Muscle of leg (tissue), 3 donors: ENCODE measurements at regions not wholly inside any gene's neighbourhood (a gene's known extent, or its start where the extent isn't known, plus 50 kb on each side); places are given as distances from the start of the nearest gene placed in this dataset.

ENCODE experiments used
- DNase-seq: peaks from one replicate; pipeline ENCODE4 v3.0.0; 2013
- H3K27ac ChIP-seq: one replicate; pipeline ENCODE4 v1.5.1; 2013; ENCODE audit warnings: mild to moderate bottlenecking, low read length, control low read depth
- H3K27me3 ChIP-seq: one replicate; pipeline ENCODE4 v1.6.1; 2013; ENCODE audit warnings: low read length; ENCODE audit not compliant: control insufficient read depth, insufficient read depth
- H3K36me3 ChIP-seq: one replicate; pipeline ENCODE4 v1.6.1; 2013; ENCODE audit warnings: low read length; ENCODE audit not compliant: control insufficient read depth, insufficient read depth
- H3K4me1 ChIP-seq: one replicate; pipeline ENCODE4 v1.6.1; 2013; ENCODE audit warnings: low read length; ENCODE audit not compliant: control insufficient read depth, insufficient read depth
- H3K4me3 ChIP-seq: one replicate; pipeline ENCODE4 v1.5.1; 2013; ENCODE audit warnings: low read length, control low read depth
- H3K9me3 ChIP-seq: replicated peaks from 2 replicates; pipeline ENCODE4 v1.6.1; 2013; ENCODE audit warnings: low read depth, low read length; ENCODE audit not compliant: control insufficient read depth
- WGBS: methylation state at CpG from one replicate; pipeline ENCODE4 v1.1.5; 2013; ENCODE audit warnings: missing lambda C conversion rate; ENCODE audit not compliant: insufficient coverage; 5-methylcytosine and 5-hydroxymethylcytosine counted together

DNA sequence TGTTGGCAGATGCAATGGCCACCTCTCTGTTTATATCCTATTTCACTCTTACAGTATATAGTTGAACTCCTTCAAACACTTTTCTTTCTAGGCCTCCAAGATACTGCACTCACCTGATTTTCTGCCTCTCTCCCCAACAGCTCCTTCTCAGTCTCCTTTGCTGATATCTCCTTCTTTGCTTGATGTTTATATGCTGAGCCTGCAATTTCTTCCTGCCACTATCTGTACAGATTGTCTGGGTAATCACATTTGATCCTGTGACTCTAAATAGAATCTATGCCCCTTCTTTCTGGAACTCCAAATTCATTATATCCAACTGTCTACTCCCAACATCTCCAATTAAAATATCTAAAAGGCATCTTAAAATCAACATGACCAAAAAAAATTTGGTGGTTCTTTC is 165.5 kb upstream of the PFN2 start:
- no peaks in the 10 kb centered on the region for H3K27me3 ChIP-seq
- H3K27ac ChIP-seq = no peak overlapping the region
- no peak overlapping the region for H3K4me3 ChIP-seq
- DNase-seq = no peak
- no peaks in the 10 kb centered on the region for H3K9me3 ChIP-seq
- no peaks in the 10 kb centered on the region for H3K4me1 ChIP-seq
- no peaks in the 10 kb centered on the region for H3K36me3 ChIP-seq

DNA sequence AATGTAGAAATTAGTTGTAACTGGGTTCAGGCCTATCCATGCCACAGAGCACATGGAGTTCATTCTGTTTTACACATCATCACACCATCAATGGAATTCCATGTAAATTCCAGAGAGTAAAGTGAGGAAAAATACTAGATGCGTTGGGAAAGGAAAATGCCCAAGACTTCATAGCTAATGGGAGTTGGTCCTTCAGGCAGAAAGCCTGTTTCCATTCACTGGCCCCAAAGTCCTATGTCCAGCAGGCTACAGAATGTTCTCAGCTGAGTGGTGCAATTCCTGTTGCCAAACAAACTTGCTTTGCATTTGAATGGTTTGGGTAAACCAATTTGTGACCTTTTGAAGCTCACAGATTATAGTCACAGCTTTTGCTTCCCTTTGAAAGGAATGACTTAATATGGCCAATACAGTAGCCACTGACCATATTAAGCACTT is 164.6 kb upstream of the PFN2 start:
- H3K4me3 ChIP-seq = no peak overlapping the region
- H3K4me1 ChIP-seq = peaks cover 4% of the 10 kb centered on the region
- H3K27ac ChIP-seq = no peak overlapping the region
- no peaks in the 10 kb centered on the region for H3K36me3 ChIP-seq
- no peaks in the 10 kb centered on the region for H3K27me3 ChIP-seq
- WGBS = 18% methylated on average over 1 of the region's 1 CpG
- no peak for DNase-seq
- H3K9me3 ChIP-seq = no peaks in the 10 kb centered on the region

DNA sequence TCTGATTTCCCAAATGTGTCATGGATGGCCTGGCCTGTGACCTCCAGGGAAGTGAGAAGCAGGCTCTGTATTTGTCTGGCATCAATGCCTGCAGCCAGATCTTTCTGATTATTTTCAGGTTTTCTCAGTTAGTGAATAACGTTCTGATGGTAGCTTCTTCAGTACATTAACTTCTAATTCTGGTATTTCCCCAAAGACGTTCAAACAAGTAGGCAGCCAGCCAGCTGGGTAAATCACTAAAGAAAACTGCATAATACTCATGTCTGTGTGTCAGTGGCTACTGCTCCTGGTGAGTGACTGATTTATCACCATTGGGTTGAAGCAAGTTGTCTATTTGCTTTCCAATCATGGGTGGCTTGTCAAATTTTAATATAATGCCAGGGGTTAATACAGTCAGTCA is 162.6 kb upstream of the PFN2 start:
- Histone ChIP-seq H3K27me3 (no peaks in the 10 kb centered on the region), H3K27ac (no peak overlapping the region), H3K36me3 (no peaks in the 10 kb centered on the region), H3K9me3 (no peaks in the 10 kb centered on the region), H3K4me1 (peaks cover 11% of the 10 kb centered on the region), H3K4me3 (no peak overlapping the region)
- no peak for DNase-seq
- WGBS = no CpG with 5 or more reads among the region's 2 CpGs

DNA sequence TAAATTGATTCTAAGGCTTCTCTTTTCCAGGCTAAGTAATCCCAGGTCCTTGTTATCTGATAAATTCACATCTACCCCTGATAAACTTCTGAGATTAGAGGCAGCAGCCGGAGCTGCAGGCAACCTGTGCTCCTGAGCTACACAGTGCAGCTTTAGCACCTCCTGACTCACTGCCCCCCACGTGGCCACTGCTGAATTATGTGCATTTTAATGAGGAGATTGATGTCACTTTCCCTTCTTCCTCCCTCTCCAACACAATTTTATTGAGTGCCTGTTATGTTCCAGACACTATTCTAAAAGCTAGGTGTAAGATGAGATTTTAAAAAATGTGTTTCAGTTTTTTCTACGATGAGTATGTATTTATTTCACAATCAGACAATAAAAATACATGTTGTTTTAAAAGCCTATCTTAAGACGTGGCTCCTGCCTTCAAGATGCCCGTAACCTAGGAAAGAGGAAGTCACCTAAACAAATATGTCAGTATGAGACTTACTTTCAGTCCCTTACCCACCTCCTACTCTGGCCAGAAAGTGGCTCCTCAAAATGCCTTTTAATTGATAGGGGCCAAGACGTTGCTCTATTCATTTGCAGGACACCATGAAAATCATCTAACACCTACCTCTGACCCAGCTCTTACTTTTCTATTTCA is 161.5 kb upstream of the PFN2 start:
- DNase-seq = no peak
- no CpG with 5 or more reads among the region's 6 CpGs for WGBS
- no peaks in the 10 kb centered on the region for H3K9me3 ChIP-seq
- H3K36me3 ChIP-seq = no peaks in the 10 kb centered on the region
- no peaks in the 10 kb centered on the region for H3K27me3 ChIP-seq
- no peak overlapping the region for H3K4me3 ChIP-seq
- H3K4me1 ChIP-seq = peaks cover 11% of the 10 kb centered on the region
- H3K27ac ChIP-seq = no peak overlapping the region

DNA sequence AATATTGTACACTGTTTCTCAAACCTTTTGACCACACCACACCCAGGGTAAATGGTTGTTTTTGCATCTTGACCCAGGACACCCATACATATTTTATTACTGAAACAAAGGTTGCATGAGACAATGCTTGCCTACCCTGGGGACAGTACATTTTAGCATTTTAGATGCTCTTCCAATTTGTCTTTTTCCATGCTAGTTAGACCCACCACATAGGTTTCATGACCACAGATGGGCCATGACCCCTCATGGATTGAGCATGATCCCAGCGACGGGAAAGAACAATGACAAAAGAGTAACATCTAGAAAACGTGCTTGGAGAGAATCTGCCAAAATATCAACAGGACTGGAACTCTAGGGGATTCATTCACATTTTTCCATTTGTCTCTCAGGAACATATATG is 161.0 kb upstream of the PFN2 start:
- H3K9me3 ChIP-seq = no peaks in the 10 kb centered on the region
- no peaks in the 10 kb centered on the region for H3K36me3 ChIP-seq
- WGBS = no CpG with 5 or more reads among the region's 3 CpGs
- no peak overlapping the region for H3K27ac ChIP-seq
- H3K27me3 ChIP-seq = no peaks in the 10 kb centered on the region
- DNase-seq = no peak
- H3K4me1 ChIP-seq = peaks cover 11% of the 10 kb centered on the region
- H3K4me3 ChIP-seq = no peak overlapping the region

DNA sequence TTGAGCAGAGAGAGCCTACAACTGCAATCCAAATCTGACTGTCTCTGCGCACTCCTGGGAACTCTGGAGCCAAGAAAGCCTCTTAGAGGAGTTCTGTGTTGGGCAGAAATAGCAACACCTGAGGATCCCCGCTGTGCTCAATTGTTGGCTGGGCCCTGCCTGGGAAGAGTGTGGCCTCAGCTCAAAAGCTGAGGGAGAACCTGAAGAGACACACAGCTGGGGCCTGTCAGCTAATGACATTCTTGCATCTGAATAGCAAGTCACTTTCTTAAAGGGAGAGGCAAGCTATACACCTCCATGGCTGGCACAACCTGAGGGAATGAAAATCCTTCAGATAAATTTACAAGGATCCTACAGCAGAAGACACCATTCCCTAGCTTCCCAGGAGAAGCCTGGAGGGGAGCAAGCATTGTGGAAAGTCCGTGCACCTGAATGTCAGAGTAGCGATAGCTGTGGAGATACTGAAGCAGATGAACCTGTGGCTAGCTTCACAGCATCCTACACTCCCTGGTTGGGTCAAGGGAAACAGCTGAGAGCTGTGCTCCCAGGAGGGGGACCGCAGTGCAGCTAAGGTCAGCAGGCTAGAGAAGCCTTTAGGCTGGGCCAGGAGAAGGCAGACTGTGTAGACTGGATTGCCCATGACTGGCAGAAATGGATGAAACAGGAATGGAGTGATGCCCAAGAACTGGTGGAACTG is 159.9 kb upstream of the PFN2 start:
- 69% methylated on average over 2 of the region's 5 CpGs for WGBS
- peaks cover 11% of the 10 kb centered on the region for H3K4me1 ChIP-seq
- no peaks in the 10 kb centered on the region for H3K27me3 ChIP-seq
- no peaks in the 10 kb centered on the region for H3K36me3 ChIP-seq
- DNase-seq = no peak
- no peak overlapping the region for H3K27ac ChIP-seq
- no peak overlapping the region for H3K4me3 ChIP-seq
- no peaks in the 10 kb centered on the region for H3K9me3 ChIP-seq

DNA sequence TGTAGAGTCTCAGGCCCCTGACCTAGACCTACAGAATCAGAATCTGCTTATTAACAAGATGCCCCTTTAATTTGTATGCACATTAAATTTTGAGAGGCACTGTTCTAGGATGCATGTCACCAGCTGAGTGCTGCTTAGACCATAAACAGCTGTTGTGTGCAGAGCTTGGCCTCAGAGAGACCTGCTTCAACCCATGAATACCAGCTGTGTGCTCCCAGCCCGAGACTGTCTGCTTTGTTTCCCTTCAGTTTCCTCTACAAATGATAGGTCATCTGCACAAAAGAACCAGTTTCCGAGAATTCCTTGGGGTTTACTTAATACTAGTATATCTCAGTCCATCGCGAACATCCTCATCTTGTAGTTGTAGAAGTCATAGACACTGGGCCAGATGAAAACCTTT is 158.5 kb upstream of the PFN2 start:
- no peaks in the 10 kb centered on the region for H3K27me3 ChIP-seq
- WGBS = 40% methylated on average over 1 of the region's 4 CpGs
- peak; percentile 36 for DNase-seq
- H3K27ac ChIP-seq = no peak overlapping the region
- no peaks in the 10 kb centered on the region for H3K9me3 ChIP-seq
- no peaks in the 10 kb centered on the region for H3K36me3 ChIP-seq
- H3K4me3 ChIP-seq = no peak overlapping the region
- peaks cover 11% of the 10 kb centered on the region for H3K4me1 ChIP-seq

DNA sequence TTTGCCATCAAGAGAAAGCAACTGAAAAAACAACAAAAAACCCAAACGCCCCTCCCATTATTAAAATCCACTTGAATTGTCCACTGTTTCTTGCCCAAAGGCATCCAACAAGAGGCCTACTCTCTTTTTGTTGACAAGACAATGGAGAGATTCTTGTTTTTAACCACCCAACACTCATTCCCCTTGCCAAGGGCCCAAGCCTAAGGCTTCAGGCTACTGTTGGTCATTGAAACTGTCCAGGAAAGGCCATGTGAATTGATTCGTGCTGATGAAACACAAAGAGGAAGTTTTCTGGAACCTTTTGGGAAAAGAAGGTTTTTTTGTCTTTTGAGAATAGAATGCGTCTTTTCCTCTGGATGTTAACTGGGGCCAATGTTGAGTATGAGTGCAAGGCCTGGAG is 157.4 kb upstream of the PFN2 start:
- Histone ChIP-seq H3K9me3 (no peaks in the 10 kb centered on the region), H3K27me3 (no peaks in the 10 kb centered on the region), H3K36me3 (no peaks in the 10 kb centered on the region), H3K4me1 (peaks cover 11% of the 10 kb centered on the region), H3K4me3 (no peak overlapping the region), H3K27ac (no peak overlapping the region)
- WGBS = 44% methylated on average over 2 of the region's 3 CpGs
- no peak for DNase-seq

DNA sequence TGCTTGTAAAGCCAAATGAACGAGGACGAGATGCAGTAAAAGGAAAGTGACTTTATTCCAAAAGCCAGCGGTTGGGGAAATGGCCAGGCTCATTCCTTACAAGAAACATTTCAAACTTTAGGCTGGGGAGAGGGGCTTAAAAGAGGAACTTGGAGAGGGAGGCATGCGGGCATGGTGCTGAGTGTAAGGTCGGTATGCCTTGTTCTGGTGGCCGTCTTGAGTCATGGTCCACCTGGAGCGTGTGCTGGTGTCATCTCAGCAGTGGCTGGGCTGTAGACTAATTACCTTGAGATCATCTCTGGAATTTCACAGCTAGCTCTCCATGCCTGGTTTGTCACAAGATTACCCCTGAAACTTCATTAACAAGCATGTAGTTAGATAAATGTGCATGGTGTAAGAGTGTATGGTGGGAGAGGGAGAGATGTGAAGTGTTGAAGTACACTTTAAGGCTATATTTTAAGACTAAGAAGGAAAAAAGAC is 156.4 kb upstream of the PFN2 start:
- DNase-seq = no peak
- 58% methylated on average over 2 of the region's 7 CpGs for WGBS
- Histone ChIP-seq H3K36me3 (no peaks in the 10 kb centered on the region), H3K27ac (no peak overlapping the region), H3K9me3 (peaks cover 2% of the 10 kb centered on the region), H3K27me3 (no peaks in the 10 kb centered on the region), H3K4me3 (no peak overlapping the region), H3K4me1 (peaks cover 11% of the 10 kb centered on the region)

DNA sequence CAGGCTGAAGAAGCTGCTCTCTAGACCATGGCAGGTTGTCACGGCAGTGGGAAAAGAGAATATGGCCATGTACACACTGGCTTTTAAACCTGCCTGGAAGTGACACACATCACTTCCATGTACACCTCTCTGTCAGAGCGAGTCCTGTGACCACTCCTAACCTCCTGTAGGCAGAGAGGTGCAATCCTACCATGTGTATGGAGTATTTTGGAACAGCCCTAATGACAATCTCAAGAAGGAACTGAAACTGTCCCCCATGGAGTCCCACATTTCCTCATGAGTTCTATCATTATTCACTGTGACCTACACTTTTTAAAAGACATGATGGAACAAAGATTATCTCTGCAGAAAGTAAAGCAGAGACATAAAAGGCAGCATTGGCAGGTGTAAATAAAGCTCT is 153.4 kb upstream of the PFN2 start:
- no peak overlapping the region for H3K27ac ChIP-seq
- H3K4me3 ChIP-seq = no peak overlapping the region
- H3K9me3 ChIP-seq = peaks cover 2% of the 10 kb centered on the region
- H3K4me1 ChIP-seq = peaks cover 5% of the 10 kb centered on the region
- H3K27me3 ChIP-seq = no peaks in the 10 kb centered on the region
- DNase-seq = no peak
- no CpG with 5 or more reads among the region's 2 CpGs for WGBS
- H3K36me3 ChIP-seq = no peaks in the 10 kb centered on the region
